Natural killer cell treated with Interleukin-12 subunit alpha and Interleukin-12 subunit beta and Interleukin-15 and Interleukin-18, amount 100 ng/mL, for 72 hours (primary cell): ENCODE measurements at regions not wholly inside any gene's neighbourhood (a gene's known extent, or its start where the extent isn't known, plus 50 kb on each side); places are given as distances from the start of the nearest gene placed in this dataset.

Source experiments
- ATAC-seq, 2 donors: fragments of 150-1000 bp; cut with Tn5 transposase in 1 of 2; sonication (Bioruptor Pico), chemical (Tn5 transposase) in 1 of 2; 2 replicates each; pipeline ENCODE4 v1.10.0; 2021
- DNase-seq: peaks from one replicate; pipeline ENCODE4 v3.0.0; 2022; ENCODE audit warnings: low spot score
- H3K27ac Mint-ChIP-seq, 2 donors: 1 replicate in 1 of 2; 2 replicates in 1 of 2; pipeline ENCODE4 v1.8.0; 2022; ENCODE audit warnings: mixed read lengths in 2 of 2, mild to moderate bottlenecking in 1 of 2, moderate library complexity in 1 of 2
- H3K27me3 Mint-ChIP-seq, 2 donors: 1 replicate in 1 of 2; 2 replicates in 1 of 2; pipeline ENCODE4 v1.8.0; 2022; ENCODE audit warnings: mixed read lengths in 2 of 2
- H3K36me3 Mint-ChIP-seq: one replicate; pipeline ENCODE4 v1.8.0; 2022; ENCODE audit warnings: mixed read lengths
- H3K4me1 Mint-ChIP-seq, 2 donors: 1 replicate in 1 of 2; 2 replicates in 1 of 2; pipeline ENCODE4 v1.8.0; 2022; ENCODE audit warnings: low read depth in 2 of 2, mixed read lengths in 2 of 2, mild to moderate bottlenecking in 1 of 2
- H3K4me3 Mint-ChIP-seq: one replicate; pipeline ENCODE4 v1.8.0; 2022; ENCODE audit warnings: mixed read lengths
- H3K9me3 Mint-ChIP-seq: 2 replicates; pipeline ENCODE4 v1.8.0; 2022; ENCODE audit warnings: mixed read lengths

- H3K27ac Mint-ChIP-seq: no peak overlapping the region
- peaks cover 0 to 3% of the 10 kb centered on the region in 2 donors for H3K4me1 Mint-ChIP-seq
- H3K36me3 Mint-ChIP-seq: no peaks in the 10 kb centered on the region
- no peaks in the 10 kb centered on the region for H3K9me3 Mint-ChIP-seq
- H3K4me3 Mint-ChIP-seq: no peak overlapping the region
- ATAC-seq (peak in 1 of 2 donors; percentile 53), DNase-seq (no peak)
- peaks cover 3 to 32% of the 10 kb centered on the region in 2 donors for H3K27me3 Mint-ChIP-seq
Measured at GRCh38 chr12:127108360-127109215, 1158.4 kb upstream of the TMEM132C start.

- DNase-seq (no peak), ATAC-seq (no peak)
- Mint-ChIP-seq H3K4me3 (no peak overlapping the region), H3K36me3 (no peaks in the 10 kb centered on the region), H3K9me3 (no peaks in the 10 kb centered on the region), H3K4me1 (no peaks in the 10 kb centered on the region), H3K27me3 (peaks cover 5 to 31% of the 10 kb centered on the region in 2 donors), H3K27ac (no peak overlapping the region)
Measured at GRCh38 chr12:127113945-127114344, 1153.0 kb upstream of the TMEM132C start.

GRCh38 chr12:127115468-127116035, 1151.4 kb upstream of the TMEM132C start:
- Mint-ChIP-seq H3K36me3 (no peaks in the 10 kb centered on the region), H3K27me3 (peaks cover 5 to 27% of the 10 kb centered on the region in 2 donors), H3K9me3 (no peaks in the 10 kb centered on the region), H3K4me3 (no peak overlapping the region), H3K27ac (no peak overlapping the region), H3K4me1 (no peaks in the 10 kb centered on the region)
- ATAC-seq (no peak), DNase-seq (no peak)

GRCh38 chr12:127118251-127118650, 1148.7 kb upstream of the TMEM132C start:
- ATAC-seq (no peak), DNase-seq (no peak)
- Mint-ChIP-seq H3K36me3 (no peaks in the 10 kb centered on the region), H3K4me3 (no peak overlapping the region), H3K4me1 (no peaks in the 10 kb centered on the region), H3K27me3 (peaks cover 5 to 20% of the 10 kb centered on the region in 2 donors), H3K27ac (no peak overlapping the region), H3K9me3 (no peaks in the 10 kb centered on the region)

GRCh38 chr12:127119600-127120140, 1147.3 kb upstream of the TMEM132C start:
- Mint-ChIP-seq H3K27me3 (peaks cover 5 to 15% of the 10 kb centered on the region in 2 donors), H3K4me1 (no peaks in the 10 kb centered on the region), H3K9me3 (no peaks in the 10 kb centered on the region), H3K36me3 (no peaks in the 10 kb centered on the region), H3K27ac (no peak overlapping the region), H3K4me3 (no peak overlapping the region)
- ATAC-seq (no peak), DNase-seq (no peak)

- Mint-ChIP-seq H3K4me1 (no peaks in the 10 kb centered on the region), H3K27ac (no peak overlapping the region), H3K4me3 (no peak overlapping the region), H3K36me3 (no peaks in the 10 kb centered on the region), H3K9me3 (no peaks in the 10 kb centered on the region), H3K27me3 (peaks cover 5 to 13% of the 10 kb centered on the region in 2 donors)
- ATAC-seq (no peak), DNase-seq (no peak)
Measured at GRCh38 chr12:127120851-127121250, 1146.1 kb upstream of the TMEM132C start.

- Mint-ChIP-seq H3K36me3 (no peaks in the 10 kb centered on the region), H3K4me1 (no peaks in the 10 kb centered on the region), H3K9me3 (no peaks in the 10 kb centered on the region), H3K27ac (no peak overlapping the region), H3K4me3 (no peak overlapping the region), H3K27me3 (peaks cover 5 to 6% of the 10 kb centered on the region in 2 donors)
- no peak for ATAC-seq
- no peak for DNase-seq
Measured at GRCh38 chr12:127121494-127122084, 1145.4 kb upstream of the TMEM132C start.

GRCh38 chr12:127125607-127126259, 1141.2 kb upstream of the TMEM132C start:
- no peaks in the 10 kb centered on the region for H3K9me3 Mint-ChIP-seq
- no peaks in the 10 kb centered on the region for H3K4me1 Mint-ChIP-seq
- H3K27me3 Mint-ChIP-seq: peaks cover 2 to 12% of the 10 kb centered on the region in 2 donors
- DNase-seq (no peak), ATAC-seq (peak; percentile 71 to 85)
- H3K4me3 Mint-ChIP-seq: no peak overlapping the region
- H3K27ac Mint-ChIP-seq: no peak overlapping the region
- no peaks in the 10 kb centered on the region for H3K36me3 Mint-ChIP-seq

- no peaks in the 10 kb centered on the region for H3K9me3 Mint-ChIP-seq
- H3K4me1 Mint-ChIP-seq: no peaks in the 10 kb centered on the region
- peak in 1 of 2 donors; percentile 12 for ATAC-seq
- H3K4me3 Mint-ChIP-seq: no peak overlapping the region
- no peak for DNase-seq
- no peak overlapping the region for H3K27ac Mint-ChIP-seq
- H3K27me3 Mint-ChIP-seq: peaks cover 0 to 17% of the 10 kb centered on the region in 2 donors
- H3K36me3 Mint-ChIP-seq: no peaks in the 10 kb centered on the region
Measured at GRCh38 chr12:127126260-127126628, 1140.7 kb upstream of the TMEM132C start.

- Mint-ChIP-seq H3K4me3 (no peak overlapping the region), H3K27ac (no peak overlapping the region)
Measured at GRCh38 chr12:127127897-127128296, 1139.1 kb upstream of the TMEM132C start.

GRCh38 chr12:127130506-127131124, 1136.4 kb upstream of the TMEM132C start:
- DNase-seq: no peak
- ATAC-seq: no peak
- Mint-ChIP-seq H3K9me3 (no peaks in the 10 kb centered on the region), H3K27ac (no peak overlapping the region), H3K36me3 (no peaks in the 10 kb centered on the region), H3K4me1 (no peaks in the 10 kb centered on the region), H3K4me3 (no peak overlapping the region), H3K27me3 (peaks cover 0 to 22% of the 10 kb centered on the region in 2 donors)

More at GRCh38 chr12:127127897-127128296, 1139.1 kb upstream of the TMEM132C start:
- H3K36me3 Mint-ChIP-seq: no peaks in the 10 kb centered on the region
- ATAC-seq: no peak
- peaks cover 0 to 22% of the 10 kb centered on the region in 2 donors for H3K27me3 Mint-ChIP-seq
- H3K9me3 Mint-ChIP-seq: no peaks in the 10 kb centered on the region
- no peaks in the 10 kb centered on the region for H3K4me1 Mint-ChIP-seq
- DNase-seq: no peak

GRCh38 chr12:127133675-127134335, 1133.2 kb upstream of the TMEM132C start:
- Mint-ChIP-seq H3K27ac (no peak overlapping the region), H3K4me3 (no peak overlapping the region), H3K9me3 (peaks cover 9% of the 10 kb centered on the region), H3K4me1 (no peaks in the 10 kb centered on the region), H3K27me3 (peaks cover 3 to 18% of the 10 kb centered on the region in 2 donors), H3K36me3 (peaks cover 9% of the 10 kb centered on the region)
- no peak for DNase-seq
- no peak for ATAC-seq
